Activated CD8-positive, alpha-beta memory T cell treated with anti-CD3 and anti-CD28 coated beads for 48 hours (primary cell): ENCODE measurements at regions not wholly inside any gene's neighbourhood (a gene's known extent, or its start where the extent isn't known, plus 50 kb on each side); places are given as distances from the start of the nearest gene placed in this dataset.

ENCODE experiments used
- DNase-seq, 3 experiments: peaks; one replicate each; pipeline ENCODE4 v3.0.0-alpha.2; 2020; ENCODE audit warnings: low read depth in 2 of 3, low spot score in 2 of 3

- DNase-seq: no peak
Observed at GRCh38 chr11:95487391-95487790, 256.4 kb upstream of the SESN3 start.

- no peak for DNase-seq
Observed at GRCh38 chr11:95486979-95487378, 256.0 kb upstream of the SESN3 start.

GRCh38 chr11:95486466-95486865 is 255.5 kb upstream of the SESN3 start:
- DNase-seq: no peak

- no peak for DNase-seq
Observed at GRCh38 chr11:95485115-95485900, 254.3 kb upstream of the SESN3 start.

GRCh38 chr11:95483339-95483738 is 252.3 kb upstream of the SESN3 start:
- DNase-seq: no peak

GRCh38 chr11:95478003-95478402 is 247.0 kb upstream of the SESN3 start:
- DNase-seq: no peak

- DNase-seq: no peak
Observed at GRCh38 chr11:95469258-95469657, 238.3 kb upstream of the SESN3 start.

- no peak for DNase-seq
Observed at GRCh38 chr11:95466416-95466815, 235.4 kb upstream of the SESN3 start.

GRCh38 chr11:95465887-95466286 is 234.9 kb upstream of the SESN3 start:
- DNase-seq: no peak

GRCh38 chr11:95461858-95462257 is 230.9 kb upstream of the SESN3 start:
- no peak for DNase-seq

GRCh38 chr11:95461348-95461747 is 230.3 kb upstream of the SESN3 start:
- DNase-seq: no peak

GRCh38 chr11:95459291-95460042 is 228.5 kb upstream of the SESN3 start:
- DNase-seq: no peak

GRCh38 chr11:95456714-95457491 is 225.9 kb upstream of the SESN3 start:
- DNase-seq: no peak

- no peak for DNase-seq
Observed at GRCh38 chr11:95455228-95455970, 224.4 kb upstream of the SESN3 start.

GRCh38 chr11:95453616-95454171 is 222.7 kb upstream of the SESN3 start:
- DNase-seq: no peak

- DNase-seq: no peak
Observed at GRCh38 chr11:95451682-95452081, 220.7 kb upstream of the SESN3 start.

GRCh38 chr11:95451261-95451660 is 220.3 kb upstream of the SESN3 start:
- no peak for DNase-seq

GRCh38 chr11:95450547-95451123 is 219.6 kb upstream of the SESN3 start:
- DNase-seq: no peak

- no peak for DNase-seq
Observed at GRCh38 chr11:95445746-95446333, 214.8 kb upstream of the SESN3 start.
